ENCODE measurements at regions not wholly inside any gene's neighbourhood (a gene's known extent, or its start where the extent isn't known, plus 50 kb on each side); places are given as distances from the start of the nearest gene placed in this dataset.

DNA sequence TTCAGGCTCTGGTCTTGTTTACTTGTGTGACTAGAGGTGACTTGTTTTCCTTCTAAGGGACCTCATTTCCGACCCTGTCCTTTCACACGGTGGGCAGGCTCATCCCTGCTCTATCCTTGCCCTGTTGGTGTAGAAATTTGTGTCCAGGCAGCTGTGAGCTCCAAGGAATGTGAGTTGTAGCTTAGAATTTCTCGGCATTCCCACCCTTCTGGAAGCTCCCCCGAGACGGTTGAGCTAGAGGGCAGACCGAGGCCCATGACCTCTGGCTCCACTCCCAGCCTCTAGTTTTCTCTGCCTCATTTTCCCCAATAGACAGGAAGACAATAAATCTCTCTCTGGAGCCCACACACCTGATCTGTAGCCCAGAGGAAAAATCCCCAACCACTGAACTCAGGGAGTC is 100.9 kb downstream of the NAV1 start:
- TF ChIP-seq, protein P1, sequence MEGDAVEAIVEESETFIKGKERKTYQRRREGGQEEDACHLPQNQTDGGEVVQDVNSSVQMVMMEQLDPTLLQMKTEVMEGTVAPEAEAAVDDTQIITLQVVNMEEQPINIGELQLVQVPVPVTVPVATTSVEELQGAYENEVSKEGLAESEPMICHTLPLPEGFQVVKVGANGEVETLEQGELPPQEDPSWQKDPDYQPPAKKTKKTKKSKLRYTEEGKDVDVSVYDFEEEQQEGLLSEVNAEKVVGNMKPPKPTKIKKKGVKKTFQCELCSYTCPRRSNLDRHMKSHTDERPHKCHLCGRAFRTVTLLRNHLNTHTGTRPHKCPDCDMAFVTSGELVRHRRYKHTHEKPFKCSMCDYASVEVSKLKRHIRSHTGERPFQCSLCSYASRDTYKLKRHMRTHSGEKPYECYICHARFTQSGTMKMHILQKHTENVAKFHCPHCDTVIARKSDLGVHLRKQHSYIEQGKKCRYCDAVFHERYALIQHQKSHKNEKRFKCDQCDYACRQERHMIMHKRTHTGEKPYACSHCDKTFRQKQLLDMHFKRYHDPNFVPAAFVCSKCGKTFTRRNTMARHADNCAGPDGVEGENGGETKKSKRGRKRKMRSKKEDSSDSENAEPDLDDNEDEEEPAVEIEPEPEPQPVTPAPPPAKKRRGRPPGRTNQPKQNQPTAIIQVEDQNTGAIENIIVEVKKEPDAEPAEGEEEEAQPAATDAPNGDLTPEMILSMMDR (IDR thresholded peaks at IDR 0.05), result no peak
- no peak for TF ChIP-seq EZH2 (IDR thresholded peaks at IDR 0.05; ENCODE audit: borderline replicate concordance, insufficient read depth, low read depth, low read length, poor library complexity, severe bottlenecking)

All from B cell (primary cell).